NT2/D1 (cell line): ENCODE measurements at regions not wholly inside any gene's neighbourhood (a gene's known extent, or its start where the extent isn't known, plus 50 kb on each side); places are given as distances from the start of the nearest gene placed in this dataset.
"Not testable (repeated sequence)": the region's sequence is repeated elsewhere in the genome, so short reads cannot be mapped to it uniquely, and the experiment has no call there.

Source experiments
- SUZ12 ChIP-seq: IDR thresholded peaks from 2 replicates; pipeline ENCODE4 v1.6.1; 2011; ENCODE audit not compliant: insufficient read length, insufficient read depth; ENCODE audit errors: extremely low read depth
- YY1 ChIP-seq: IDR thresholded peaks from 2 replicates; pipeline ENCODE4 v1.6.1; 2011; ENCODE audit not compliant: insufficient read length, insufficient read depth
- ZNF274 ChIP-seq: IDR thresholded peaks from 2 replicates; pipeline ENCODE4 v1.6.1; 2011; ENCODE audit warnings: mild to moderate bottlenecking, low read depth, low read length

GRCh38 chr6:68181027-68181426 is 454.1 kb upstream of the ADGRB3 start:
- not testable (repeated sequence) for TF ChIP-seq SUZ12, YY1, ZNF274
